GM23338 (cell line): ENCODE measurements at regions not wholly inside any gene's neighbourhood (a gene's known extent, or its start where the extent isn't known, plus 50 kb on each side); places are given as distances from the start of the nearest gene placed in this dataset.

Experiments used
- ATAC-seq: fragments of 200-7000 bp; cut with Tn5 transposase; 3 replicates; pipeline ENCODE4 v1.9.1; 2020
- DNase-seq: peaks from one replicate; pipeline ENCODE4 v3.0.0-alpha.2; 2015; ENCODE audit warnings: low spot score
- H2AFZ ChIP-seq: fragments of 200-600 bp; sonication (generic); 2 replicates; pipeline ENCODE4 v1.8.0; 2016; ENCODE audit warnings: antibody characterized with exemption, mild to moderate bottlenecking, moderate library complexity
- H3F3A ChIP-seq: fragments of 200-600 bp; sonication (generic); replicated peaks from 2 replicates; pipeline ENCODE4 v1.8.0; 2017; ENCODE audit warnings: antibody characterized with exemption, mixed run types, low read depth
- H3K27ac ChIP-seq: fragments of 200-600 bp; sonication (generic); 2 replicates; pipeline ENCODE4 v1.6.1; 2016; ENCODE audit warnings: low read depth
- H3K27me3 ChIP-seq: fragments of 200-600 bp; sonication (generic); 2 replicates; pipeline ENCODE4 v1.8.0; 2016; ENCODE audit warnings: mild to moderate bottlenecking, mixed run types, moderate library complexity; ENCODE audit not compliant: insufficient read depth
- H3K36me3 ChIP-seq: fragments of 200-600 bp; sonication (generic); 2 replicates; pipeline ENCODE4 v1.8.0; 2016; ENCODE audit warnings: mild to moderate bottlenecking; ENCODE audit not compliant: insufficient read depth
- H3K4me1 ChIP-seq: fragments of 200-600 bp; sonication (generic); 2 replicates; pipeline ENCODE4 v1.8.0; 2016; ENCODE audit warnings: mild to moderate bottlenecking, moderate library complexity; ENCODE audit not compliant: insufficient read depth
- H3K4me2 ChIP-seq: fragments of 200-600 bp; sonication (generic); 2 replicates; pipeline ENCODE4 v1.7.1; 2017; ENCODE audit warnings: mixed run types
- H3K4me3 ChIP-seq: fragments of 200-600 bp; sonication (generic); 2 replicates; pipeline ENCODE4 v1.6.1; 2016; ENCODE audit warnings: mixed run types
- H3K79me2 ChIP-seq: fragments of 200-600 bp; sonication (generic); replicated peaks from 2 replicates; pipeline ENCODE4 v1.8.0; 2017; ENCODE audit warnings: mild to moderate bottlenecking; ENCODE audit not compliant: insufficient read depth
- H3K9me2 ChIP-seq: fragments of 200-600 bp; sonication (generic); 2 replicates; pipeline ENCODE4 v1.8.0; 2017; ENCODE audit not compliant: insufficient read depth
- H4K20me1 ChIP-seq: fragments of 200-600 bp; sonication (generic); replicated peaks from 2 replicates; pipeline ENCODE4 v1.8.0; 2017; ENCODE audit warnings: mild to moderate bottlenecking; ENCODE audit not compliant: insufficient read depth
- H3K27ac Mint-ChIP-seq: 2 replicates; pipeline ENCODE4 v1.8.0; 2020; ENCODE audit warnings: inconsistent platforms, mild to moderate bottlenecking, moderate library complexity, mixed read lengths
- H3K27me3 Mint-ChIP-seq: 3 replicates; pipeline ENCODE4 v1.8.0; 2022; ENCODE audit warnings: low read depth, mild to moderate bottlenecking, moderate library complexity, mixed read lengths, inconsistent platforms; ENCODE audit not compliant: insufficient read depth, poor library complexity
- H3K36me3 Mint-ChIP-seq: 3 replicates; pipeline ENCODE4 v1.8.0; 2021; ENCODE audit warnings: low read depth, mild to moderate bottlenecking, inconsistent platforms, moderate library complexity, mixed read lengths
- H3K4me1 Mint-ChIP-seq: 3 replicates; pipeline ENCODE4 v1.8.0; 2020; ENCODE audit warnings: mild to moderate bottlenecking, inconsistent platforms, mixed read lengths
- H3K4me3 Mint-ChIP-seq: 3 replicates; pipeline ENCODE4 v1.8.0; 2021; ENCODE audit warnings: moderate library complexity, mild to moderate bottlenecking, inconsistent platforms, mixed read lengths
- H3K9me3 Mint-ChIP-seq: 3 replicates; pipeline ENCODE4 v1.8.0; 2020; ENCODE audit warnings: moderate library complexity, mild to moderate bottlenecking, inconsistent platforms, mixed read lengths
- CREB1 ChIP-seq: fragments of 250-450 bp; sonication (Bioruptor Pico); IDR thresholded peaks from 2 replicates; pipeline ENCODE4 v1.5.0; 2020; ENCODE audit warnings: low read depth, mild to moderate bottlenecking, moderate library complexity
- CTCF ChIP-seq, 2 experiments: fragments of 200-600 bp in 1 of 2; sonication (generic) in 1 of 2; conservative IDR thresholded peaks; 2 replicates each; pipeline versions ENCODE4 v1.5.1 to v1.6.1; 2016 to 2017; ENCODE audit warnings: antibody characterized with exemption in 2 of 2, low read depth in 2 of 2, mild to moderate bottlenecking in 2 of 2, moderate library complexity in 1 of 2
- ETS1 ChIP-seq: IDR thresholded peaks from 2 replicates; pipeline ENCODE4 v1.6.1; 2016; ENCODE audit warnings: antibody characterized with exemption
- EZH2 ChIP-seq: fragments of 200-600 bp; sonication (generic); IDR thresholded peaks from one replicate; pipeline ENCODE4 v1.8.0; 2017; ENCODE audit warnings: antibody characterized with exemption, mild to moderate bottlenecking, low read depth; ENCODE audit not compliant: unreplicated experiment
- EZH2phosphoT487 ChIP-seq: fragments of 200-600 bp; sonication (generic); IDR thresholded peaks from one replicate; pipeline ENCODE4 v1.8.1; 2018; ENCODE audit warnings: antibody characterized with exemption; ENCODE audit not compliant: unreplicated experiment
- JUNB ChIP-seq: IDR thresholded peaks from one replicate; pipeline ENCODE4 v1.6.1; 2016; ENCODE audit warnings: antibody characterized with exemption; ENCODE audit not compliant: unreplicated experiment
- NANOG ChIP-seq: IDR thresholded peaks from 2 replicates; pipeline ENCODE4 v1.6.1; 2016; ENCODE audit warnings: antibody characterized with exemption, borderline replicate concordance
- POLR2AphosphoS5 ChIP-seq: IDR thresholded peaks from 2 replicates; pipeline ENCODE4 v1.6.1; 2016; ENCODE audit warnings: antibody characterized with exemption, low read depth
- STAT1 ChIP-seq: IDR thresholded peaks from one replicate; pipeline ENCODE4 v1.6.1; 2016; ENCODE audit warnings: antibody characterized with exemption; ENCODE audit not compliant: unreplicated experiment
- ZNF114 ChIP-seq: fragments of 250-450 bp; sonication (Bioruptor Pico); IDR thresholded peaks from 2 replicates; pipeline ENCODE4 v1.5.0; 2020; ENCODE audit warnings: mild to moderate bottlenecking, moderate library complexity
- ZNF331 ChIP-seq: fragments of 250-450 bp; sonication (Bioruptor Pico); IDR thresholded peaks from 2 replicates; pipeline ENCODE4 v1.5.0; 2020; ENCODE audit warnings: low read depth, mild to moderate bottlenecking, moderate library complexity
- TF ChIP-seq, protein P1 (sequence below): fragments of 250-450 bp; sonication (Bioruptor Pico); IDR thresholded peaks from 2 replicates; pipeline ENCODE4 v1.5.0; 2020; ENCODE audit warnings: mild to moderate bottlenecking, moderate library complexity
- TF ChIP-seq, protein P2 (sequence below): IDR thresholded peaks from one replicate; pipeline ENCODE4 v1.6.1; 2018; ENCODE audit warnings: antibody characterized with exemption; ENCODE audit not compliant: unreplicated experiment

DNA sequence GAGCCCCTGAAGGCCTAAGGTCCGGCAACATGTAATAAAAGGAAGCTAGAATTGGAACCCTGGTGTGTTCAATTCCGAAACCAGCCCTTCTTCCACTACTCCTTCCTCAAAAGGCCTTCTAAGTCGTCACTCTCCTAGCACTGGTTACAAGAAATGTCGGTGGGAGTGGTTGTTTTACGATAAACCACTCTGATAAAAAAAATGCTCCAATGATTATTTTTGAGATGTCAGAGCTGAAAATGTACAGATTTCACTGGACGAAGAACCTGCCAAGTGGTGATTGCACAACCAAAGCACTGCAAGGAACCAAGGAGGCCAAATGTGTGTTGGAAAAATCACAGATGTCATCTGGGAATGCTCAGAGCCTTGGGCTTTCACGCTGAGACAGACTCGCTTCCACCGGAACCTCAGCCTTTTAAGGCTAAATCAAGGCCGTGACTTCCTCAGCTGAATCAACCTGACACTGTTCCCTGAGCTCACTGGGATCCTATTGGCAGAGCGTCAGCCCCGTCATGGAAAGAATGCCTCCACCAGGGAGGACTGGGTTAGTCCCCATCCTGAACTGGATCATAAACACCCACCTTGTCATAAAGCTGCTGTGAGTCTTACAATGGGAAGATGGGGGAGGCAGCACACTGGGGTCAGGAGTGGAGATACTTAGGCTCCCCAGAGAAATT lies 108.1 kb upstream of the THBS1 start:
- DNase-seq (no peak), ATAC-seq (no peak)
- Histone ChIP-seq H3K4me2 (no peak overlapping the region), H4K20me1 (no peaks in the 10 kb centered on the region), H3K79me2 (no peaks in the 10 kb centered on the region), H2AFZ (no peak overlapping the region), H3K4me3 (no peak overlapping the region), H3K9me2 (peaks cover 17% of the 10 kb centered on the region; the same call in 1 of the 2 replicates), H3K27ac (no peak overlapping the region), H3F3A (no peaks in the 10 kb centered on the region), H3K4me1 (no peaks in the 10 kb centered on the region), H3K27me3 (no peaks in the 10 kb centered on the region), H3K36me3 (no peaks in the 10 kb centered on the region)
- Mint-ChIP-seq H3K4me3 (no peak overlapping the region), H3K27me3 (peaks cover 2% of the 10 kb centered on the region), H3K36me3 (no peaks in the 10 kb centered on the region; the same call in 2 of the 3 replicates), H3K4me1 (no peaks in the 10 kb centered on the region), H3K27ac (0 out of 2 replicates have a peak overlapping the region, but pooled peaks have one; percentile 36), H3K9me3 (peaks cover 5% of the 10 kb centered on the region; the same call in 2 of the 3 replicates)
- TF ChIP-seq, protein P1, sequence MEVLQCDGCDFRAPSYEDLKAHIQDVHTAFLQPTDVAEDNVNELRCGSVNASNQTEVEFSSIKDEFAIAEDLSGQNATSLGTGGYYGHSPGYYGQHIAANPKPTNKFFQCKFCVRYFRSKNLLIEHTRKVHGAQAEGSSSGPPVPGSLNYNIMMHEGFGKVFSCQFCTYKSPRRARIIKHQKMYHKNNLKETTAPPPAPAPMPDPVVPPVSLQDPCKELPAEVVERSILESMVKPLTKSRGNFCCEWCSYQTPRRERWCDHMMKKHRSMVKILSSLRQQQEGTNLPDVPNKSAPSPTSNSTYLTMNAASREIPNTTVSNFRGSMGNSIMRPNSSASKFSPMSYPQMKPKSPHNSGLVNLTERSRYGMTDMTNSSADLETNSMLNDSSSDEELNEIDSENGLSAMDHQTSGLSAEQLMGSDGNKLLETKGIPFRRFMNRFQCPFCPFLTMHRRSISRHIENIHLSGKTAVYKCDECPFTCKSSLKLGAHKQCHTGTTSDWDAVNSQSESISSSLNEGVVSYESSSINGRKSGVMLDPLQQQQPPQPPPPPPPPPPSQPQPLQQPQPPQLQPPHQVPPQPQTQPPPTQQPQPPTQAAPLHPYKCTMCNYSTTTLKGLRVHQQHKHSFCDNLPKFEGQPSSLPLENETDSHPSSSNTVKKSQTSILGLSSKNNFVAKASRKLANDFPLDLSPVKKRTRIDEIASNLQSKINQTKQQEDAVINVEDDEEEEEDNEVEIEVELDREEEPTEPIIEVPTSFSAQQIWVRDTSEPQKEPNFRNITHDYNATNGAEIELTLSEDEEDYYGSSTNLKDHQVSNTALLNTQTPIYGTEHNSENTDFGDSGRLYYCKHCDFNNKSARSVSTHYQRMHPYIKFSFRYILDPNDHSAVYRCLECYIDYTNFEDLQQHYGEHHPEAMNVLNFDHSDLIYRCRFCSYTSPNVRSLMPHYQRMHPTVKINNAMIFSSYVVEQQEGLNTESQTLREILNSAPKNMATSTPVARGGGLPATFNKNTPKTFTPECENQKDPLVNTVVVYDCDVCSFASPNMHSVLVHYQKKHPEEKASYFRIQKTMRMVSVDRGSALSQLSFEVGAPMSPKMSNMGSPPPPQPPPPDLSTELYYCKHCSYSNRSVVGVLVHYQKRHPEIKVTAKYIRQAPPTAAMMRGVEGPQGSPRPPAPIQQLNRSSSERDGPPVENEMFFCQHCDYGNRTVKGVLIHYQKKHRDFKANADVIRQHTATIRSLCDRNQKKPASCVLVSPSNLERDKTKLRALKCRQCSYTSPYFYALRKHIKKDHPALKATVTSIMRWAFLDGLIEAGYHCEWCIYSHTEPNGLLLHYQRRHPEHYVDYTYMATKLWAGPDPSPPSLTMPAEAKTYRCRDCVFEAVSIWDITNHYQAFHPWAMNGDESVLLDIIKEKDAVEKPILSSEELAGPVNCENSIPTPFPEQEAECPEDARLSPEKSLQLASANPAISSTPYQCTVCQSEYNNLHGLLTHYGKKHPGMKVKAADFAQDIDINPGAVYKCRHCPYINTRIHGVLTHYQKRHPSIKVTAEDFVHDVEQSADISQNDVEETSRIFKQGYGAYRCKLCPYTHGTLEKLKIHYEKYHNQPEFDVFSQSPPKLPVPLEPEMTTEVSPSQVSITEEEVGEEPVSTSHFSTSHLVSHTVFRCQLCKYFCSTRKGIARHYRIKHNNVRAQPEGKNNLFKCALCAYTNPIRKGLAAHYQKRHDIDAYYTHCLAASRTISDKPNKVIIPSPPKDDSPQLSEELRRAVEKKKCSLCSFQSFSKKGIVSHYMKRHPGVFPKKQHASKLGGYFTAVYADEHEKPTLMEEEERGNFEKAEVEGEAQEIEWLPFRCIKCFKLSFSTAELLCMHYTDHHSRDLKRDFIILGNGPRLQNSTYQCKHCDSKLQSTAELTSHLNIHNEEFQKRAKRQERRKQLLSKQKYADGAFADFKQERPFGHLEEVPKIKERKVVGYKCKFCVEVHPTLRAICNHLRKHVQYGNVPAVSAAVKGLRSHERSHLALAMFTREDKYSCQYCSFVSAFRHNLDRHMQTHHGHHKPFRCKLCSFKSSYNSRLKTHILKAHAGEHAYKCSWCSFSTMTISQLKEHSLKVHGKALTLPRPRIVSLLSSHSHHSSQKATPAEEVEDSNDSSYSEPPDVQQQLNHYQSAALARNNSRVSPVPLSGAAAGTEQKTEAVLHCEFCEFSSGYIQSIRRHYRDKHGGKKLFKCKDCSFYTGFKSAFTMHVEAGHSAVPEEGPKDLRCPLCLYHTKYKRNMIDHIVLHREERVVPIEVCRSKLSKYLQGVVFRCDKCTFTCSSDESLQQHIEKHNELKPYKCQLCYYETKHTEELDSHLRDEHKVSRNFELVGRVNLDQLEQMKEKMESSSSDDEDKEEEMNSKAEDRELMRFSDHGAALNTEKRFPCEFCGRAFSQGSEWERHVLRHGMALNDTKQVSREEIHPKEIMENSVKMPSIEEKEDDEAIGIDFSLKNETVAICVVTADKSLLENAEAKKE (CRISPR knock-in tag): no peak
- TF ChIP-seq ETS1 (no peak), ZNF114 (CRISPR knock-in tag) (no peak), ZNF331 (CRISPR knock-in tag) (no peak), JUNB (no peak), CREB1 (CRISPR knock-in tag) (no peak), POLR2AphosphoS5 (no peak), STAT1 (no peak), EZH2phosphoT487 (no peak), EZH2 (no peak), NANOG (no peak), CTCF (conservative IDR thresholded peaks at IDR 0.05; ENCODE audit: low read depth in 2 of 2) (no peak)
- TF ChIP-seq, protein P2, sequence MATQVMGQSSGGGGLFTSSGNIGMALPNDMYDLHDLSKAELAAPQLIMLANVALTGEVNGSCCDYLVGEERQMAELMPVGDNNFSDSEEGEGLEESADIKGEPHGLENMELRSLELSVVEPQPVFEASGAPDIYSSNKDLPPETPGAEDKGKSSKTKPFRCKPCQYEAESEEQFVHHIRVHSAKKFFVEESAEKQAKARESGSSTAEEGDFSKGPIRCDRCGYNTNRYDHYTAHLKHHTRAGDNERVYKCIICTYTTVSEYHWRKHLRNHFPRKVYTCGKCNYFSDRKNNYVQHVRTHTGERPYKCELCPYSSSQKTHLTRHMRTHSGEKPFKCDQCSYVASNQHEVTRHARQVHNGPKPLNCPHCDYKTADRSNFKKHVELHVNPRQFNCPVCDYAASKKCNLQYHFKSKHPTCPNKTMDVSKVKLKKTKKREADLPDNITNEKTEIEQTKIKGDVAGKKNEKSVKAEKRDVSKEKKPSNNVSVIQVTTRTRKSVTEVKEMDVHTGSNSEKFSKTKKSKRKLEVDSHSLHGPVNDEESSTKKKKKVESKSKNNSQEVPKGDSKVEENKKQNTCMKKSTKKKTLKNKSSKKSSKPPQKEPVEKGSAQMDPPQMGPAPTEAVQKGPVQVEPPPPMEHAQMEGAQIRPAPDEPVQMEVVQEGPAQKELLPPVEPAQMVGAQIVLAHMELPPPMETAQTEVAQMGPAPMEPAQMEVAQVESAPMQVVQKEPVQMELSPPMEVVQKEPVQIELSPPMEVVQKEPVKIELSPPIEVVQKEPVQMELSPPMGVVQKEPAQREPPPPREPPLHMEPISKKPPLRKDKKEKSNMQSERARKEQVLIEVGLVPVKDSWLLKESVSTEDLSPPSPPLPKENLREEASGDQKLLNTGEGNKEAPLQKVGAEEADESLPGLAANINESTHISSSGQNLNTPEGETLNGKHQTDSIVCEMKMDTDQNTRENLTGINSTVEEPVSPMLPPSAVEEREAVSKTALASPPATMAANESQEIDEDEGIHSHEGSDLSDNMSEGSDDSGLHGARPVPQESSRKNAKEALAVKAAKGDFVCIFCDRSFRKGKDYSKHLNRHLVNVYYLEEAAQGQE: no peak
